HG03139 (cell line): ENCODE measurements at regions not wholly inside any gene's neighbourhood (a gene's known extent, or its start where the extent isn't known, plus 50 kb on each side); places are given as distances from the start of the nearest gene placed in this dataset.
"Not testable (repeated sequence)": the region's sequence is repeated elsewhere in the genome, so short reads cannot be mapped to it uniquely, and the experiment has no call there.

Source experiments
- ATAC-seq: cut with Tn5 transposase; IDR thresholded peaks from one replicate; pipeline ENCODE4 v1.9.1; 2021; ENCODE audit not compliant: unreplicated experiment

DNA sequence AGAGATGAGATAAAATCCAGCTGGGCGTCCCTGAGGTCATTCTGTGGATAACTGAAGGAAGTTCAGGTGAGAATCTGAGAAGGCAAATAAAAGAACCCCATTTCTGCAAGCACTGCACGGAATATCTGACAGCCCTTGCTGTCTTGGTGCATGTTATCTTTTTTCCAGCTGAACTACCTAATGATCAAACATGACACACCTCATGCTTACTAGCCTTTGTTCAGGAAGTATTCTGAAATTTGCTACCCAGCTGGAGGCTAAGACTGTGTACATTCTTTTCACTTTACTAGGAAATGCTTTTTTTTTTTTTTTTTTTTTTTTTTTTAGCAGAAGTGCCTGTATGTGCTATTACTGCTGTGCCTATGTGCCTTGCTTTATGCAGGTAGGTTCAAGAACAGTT lies 718.1 kb downstream of the SMARCA1 start:
- no peak for ATAC-seq

DNA sequence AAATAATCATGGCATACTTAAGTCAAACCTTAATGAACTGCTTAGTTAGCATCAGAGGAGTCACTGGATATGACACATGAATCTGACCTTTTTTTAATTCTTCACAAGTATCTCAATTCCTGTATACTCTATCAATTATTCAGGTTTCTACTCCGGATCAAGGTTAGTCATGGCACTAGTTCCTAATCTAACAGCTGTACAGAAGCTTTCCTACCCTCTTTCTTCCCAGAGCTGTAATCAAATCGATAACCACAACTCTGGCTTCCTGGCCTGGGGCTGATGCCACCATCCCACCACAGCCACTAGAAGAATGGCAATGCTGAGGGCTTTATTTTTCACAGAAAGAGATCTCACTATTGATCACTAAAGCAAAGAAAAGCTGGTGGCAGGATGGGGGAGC lies 718.5 kb downstream of the SMARCA1 start:
- no peak for ATAC-seq

DNA sequence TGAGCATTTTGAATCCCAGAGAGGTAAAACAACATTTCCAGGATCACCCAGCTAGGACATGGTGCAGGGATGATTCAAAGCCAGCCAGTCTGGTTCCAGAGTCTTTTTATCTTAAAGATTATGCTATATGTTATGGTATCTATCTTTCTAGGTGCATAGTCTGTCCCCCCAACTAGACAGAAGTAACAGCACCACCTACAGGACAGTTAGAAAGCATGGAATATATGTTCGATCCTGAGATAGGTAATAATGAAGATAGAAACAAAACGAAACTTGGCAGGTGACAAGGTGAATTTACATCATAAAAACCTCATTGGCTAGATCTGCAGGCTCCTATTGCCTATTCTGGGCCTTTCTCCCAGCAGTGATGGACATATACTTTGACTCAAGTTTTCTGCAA lies 723.2 kb downstream of the SMARCA1 start:
- ATAC-seq = no peak

DNA sequence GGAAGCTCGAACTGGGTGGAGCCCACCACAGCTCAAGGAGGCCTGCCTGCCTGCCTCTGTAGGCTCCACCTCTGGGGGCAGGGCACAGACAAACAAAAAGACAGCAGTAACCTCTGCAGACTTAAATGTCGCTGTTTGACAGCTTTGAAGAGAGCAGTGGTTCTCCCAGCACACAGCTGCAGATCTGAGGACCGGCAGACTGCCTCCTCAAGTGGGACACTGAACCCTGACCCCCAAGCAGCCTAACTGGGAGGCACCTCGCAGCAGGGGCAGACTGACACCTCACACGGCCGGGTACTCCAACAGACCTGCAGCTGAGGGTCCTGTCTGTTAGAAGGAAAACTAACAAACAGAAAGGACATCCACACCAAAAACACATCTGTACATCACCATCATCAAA lies 730.9 kb upstream of the ACTRT1 start:
- not testable (repeated sequence) for ATAC-seq

DNA sequence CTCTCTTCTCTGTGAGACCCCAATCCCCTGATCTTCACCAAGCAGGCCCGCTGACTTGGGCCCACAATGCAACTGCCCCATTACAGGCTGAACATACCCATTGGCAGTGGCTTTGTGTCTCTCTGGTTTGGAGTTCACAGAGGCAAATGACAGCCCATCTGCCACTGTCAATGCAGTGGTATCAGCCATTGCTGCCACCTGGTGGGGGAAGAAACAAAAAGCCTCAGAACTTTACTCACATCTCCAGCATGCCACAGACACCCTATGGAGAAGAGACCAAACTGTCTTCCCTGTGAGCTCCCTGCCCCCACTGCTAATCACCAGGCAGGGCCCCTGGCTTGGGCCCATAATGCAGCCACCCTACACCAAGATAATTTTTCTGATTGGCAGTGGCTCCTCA lies 729.3 kb upstream of the ACTRT1 start:
- ATAC-seq = no peak

DNA sequence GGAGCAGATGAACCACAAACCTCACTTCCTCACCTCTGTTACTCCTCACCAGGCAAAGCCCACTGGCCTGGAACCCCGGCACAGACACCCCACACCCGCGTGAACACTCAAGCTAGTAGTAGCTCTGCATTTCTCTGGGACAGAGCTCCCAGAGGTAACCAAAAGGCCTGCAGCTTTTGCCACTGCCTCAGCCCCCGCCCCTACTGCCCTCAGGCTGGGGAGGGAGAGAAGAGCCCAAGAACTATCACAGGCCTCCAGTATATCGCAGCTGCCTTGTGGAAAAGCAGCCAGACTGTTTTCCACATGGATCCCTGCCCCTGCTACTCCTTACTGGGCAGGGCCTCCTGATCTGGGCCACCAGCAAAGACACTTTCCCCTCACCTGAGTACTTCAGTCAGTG lies 728.7 kb upstream of the ACTRT1 start:
- no peak for ATAC-seq

DNA sequence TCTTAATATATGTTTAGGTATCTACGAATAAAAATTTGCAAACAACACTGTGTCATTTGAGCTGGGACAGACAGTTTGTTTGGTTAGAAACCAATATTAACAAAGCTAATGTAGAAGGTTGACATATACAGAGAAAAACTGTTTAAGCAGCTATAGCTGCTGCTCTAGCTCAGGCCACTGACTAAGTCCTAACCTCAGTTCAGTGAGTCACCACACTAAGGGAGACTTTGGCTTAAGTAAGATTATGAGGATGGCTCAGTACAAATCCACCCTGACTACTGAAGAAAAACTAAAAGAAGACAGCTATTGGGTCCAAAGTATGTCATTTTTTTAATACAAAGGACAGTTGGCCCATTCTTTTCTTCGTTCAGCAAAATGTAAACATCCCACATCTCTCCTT lies 717.3 kb upstream of the ACTRT1 start:
- no peak for ATAC-seq

DNA sequence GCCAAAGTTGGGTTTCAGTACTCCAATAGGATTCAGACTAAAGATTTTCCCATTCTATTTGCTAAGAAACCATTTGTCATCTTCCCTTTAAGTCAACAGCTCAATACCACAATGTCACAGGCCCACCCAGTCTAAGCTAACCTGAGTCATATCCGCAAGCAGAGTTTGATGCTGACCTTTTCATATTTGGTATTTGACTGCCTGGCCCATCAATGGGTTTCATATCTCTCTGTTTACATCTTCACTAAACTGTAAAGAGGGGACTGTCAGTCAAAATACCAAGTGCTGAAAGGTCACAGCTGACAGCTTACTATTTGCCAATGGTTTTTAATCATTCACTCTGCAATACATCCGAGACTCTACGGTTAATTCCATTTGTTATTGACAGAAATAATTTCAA lies 707.5 kb upstream of the ACTRT1 start:
- no peak for ATAC-seq

DNA sequence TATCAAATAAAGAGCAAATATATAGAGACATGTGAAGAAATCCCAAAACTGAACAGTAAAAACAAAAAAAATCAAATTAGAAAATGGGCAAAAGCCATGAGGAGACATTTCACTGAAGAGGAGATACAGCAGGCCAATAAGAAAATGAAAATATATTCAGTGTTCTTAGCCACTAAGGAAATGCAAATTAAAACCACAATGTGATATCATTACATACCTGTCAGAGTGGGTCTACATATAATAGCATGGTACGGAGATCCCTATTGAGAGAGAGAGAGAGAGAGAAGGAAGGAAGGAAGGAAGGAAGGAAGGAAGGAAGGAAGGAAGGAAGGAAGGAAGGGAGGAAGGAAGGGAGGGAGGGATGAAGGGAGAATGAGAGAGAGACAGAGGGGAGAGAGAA lies 707.0 kb upstream of the ACTRT1 start:
- ATAC-seq = no peak

DNA sequence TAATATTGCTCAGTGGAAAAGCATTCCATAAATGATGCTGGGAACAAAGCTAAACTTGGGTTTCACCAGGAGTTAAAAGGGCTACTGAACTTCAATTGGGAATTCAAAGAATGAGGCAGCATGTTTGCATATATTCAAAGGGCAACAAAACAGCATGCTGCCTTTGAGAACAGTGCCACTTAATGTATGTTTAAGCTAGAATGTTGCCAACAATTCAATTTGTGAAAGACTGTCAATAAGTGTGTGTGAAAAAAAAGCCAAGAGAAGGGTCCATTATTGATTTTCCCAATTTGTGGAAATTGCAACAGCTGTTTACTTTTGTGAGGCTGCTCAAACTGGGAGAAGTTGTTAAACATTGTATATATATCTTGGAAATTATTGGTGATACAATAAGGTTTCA lies 701.9 kb upstream of the ACTRT1 start:
- ATAC-seq = no peak

DNA sequence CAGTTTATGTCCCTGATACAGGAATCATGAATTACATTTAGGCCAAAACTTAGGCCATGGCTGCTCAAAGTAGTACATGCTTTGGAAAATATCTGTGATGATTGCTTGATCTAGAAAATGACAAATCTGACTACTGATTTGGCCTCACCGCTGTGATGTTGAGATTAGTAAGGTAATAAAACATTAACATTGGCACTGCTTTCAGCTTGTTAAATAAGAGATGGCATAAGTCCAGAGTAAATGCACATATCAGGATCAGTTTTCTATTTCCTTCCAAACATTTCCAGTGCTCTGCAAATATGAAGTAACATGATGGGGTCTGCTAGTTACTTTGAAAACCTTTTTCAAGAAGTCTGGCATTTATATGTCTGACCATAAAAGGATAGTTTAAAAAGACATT lies 687.3 kb upstream of the ACTRT1 start:
- no peak for ATAC-seq

DNA sequence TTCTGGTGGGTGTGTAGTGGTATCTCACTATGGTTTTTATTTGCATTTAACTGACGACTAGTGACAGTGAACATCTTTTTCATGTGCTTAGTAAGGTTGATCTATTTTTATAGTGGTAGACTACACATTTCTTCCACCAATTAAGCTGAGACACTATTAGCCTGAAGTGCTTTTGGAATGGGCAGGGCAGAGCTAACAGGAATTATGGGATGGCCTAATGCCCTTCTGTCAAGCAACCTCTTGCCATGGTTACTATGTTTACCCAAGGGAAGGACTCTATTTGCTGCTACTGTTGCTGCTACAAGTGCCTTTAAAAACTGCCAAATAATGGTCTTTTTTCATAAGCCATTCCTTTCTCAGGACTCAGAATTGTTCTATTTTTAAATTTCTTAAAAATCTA lies 676.7 kb upstream of the ACTRT1 start:
- ATAC-seq = no peak

DNA sequence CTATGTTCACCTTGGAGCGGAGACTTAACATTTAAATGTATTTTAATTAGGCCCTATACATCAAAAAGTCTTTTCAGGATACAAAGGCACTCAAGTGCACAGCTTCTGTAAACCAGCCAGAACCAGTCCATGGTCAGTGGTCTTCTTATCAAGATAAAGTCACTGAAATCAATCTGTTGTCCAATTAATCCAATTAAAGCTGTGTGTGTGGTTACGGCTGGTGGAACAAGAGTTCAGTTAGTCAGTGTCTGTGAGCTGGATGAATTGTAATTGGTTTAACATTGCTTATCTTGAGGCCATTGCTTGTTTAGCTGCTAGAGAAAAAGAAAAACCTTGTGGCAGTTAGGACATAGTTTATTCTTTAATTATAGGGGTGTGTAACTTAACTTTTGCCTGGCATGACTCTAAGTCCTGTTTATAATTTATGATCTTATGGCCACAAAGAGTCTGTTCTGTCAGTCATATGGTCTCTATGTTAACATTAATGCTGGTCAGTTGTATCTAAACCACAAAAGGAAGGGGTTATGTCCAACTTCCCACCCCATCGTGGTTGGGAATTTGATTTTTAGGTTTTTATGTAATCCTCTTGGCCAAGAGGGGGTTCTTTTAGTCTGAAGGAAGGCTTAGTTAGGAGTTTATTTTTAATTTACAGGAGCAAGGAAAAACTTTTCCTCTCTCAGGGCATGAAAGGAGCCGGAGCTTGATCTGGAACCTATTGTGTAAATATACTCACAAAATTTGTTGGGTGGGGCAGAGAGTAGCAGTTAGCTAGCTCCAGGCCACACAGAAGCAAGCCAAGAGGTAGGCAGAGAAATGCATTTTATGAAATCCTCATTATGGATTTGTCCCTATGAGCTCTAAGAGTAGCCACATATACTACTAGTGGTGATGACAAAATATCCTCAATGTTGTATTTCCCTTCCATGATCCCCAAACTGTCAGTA lies 665.7 kb upstream of the ACTRT1 start:
- no peak for ATAC-seq

DNA sequence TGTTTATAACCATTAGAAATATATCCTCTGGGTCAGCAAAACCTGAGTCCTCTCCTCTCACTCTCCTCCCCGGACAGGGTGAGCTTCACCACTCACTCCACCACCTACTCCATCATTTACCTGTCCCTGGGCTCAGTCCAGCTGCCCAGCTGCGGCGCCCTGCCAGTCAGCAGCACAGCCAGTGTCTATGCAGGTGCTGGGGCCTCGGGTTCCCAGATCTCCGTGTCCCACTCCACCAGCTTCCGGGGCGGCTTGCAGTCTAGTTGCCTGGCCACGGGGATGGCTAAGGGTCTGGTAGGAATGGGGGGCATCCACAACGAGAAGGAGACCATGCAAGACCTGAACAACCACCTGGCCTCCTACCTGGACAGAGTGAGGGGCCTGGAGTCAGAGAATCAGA lies 662.2 kb upstream of the ACTRT1 start:
- ATAC-seq = no peak

DNA sequence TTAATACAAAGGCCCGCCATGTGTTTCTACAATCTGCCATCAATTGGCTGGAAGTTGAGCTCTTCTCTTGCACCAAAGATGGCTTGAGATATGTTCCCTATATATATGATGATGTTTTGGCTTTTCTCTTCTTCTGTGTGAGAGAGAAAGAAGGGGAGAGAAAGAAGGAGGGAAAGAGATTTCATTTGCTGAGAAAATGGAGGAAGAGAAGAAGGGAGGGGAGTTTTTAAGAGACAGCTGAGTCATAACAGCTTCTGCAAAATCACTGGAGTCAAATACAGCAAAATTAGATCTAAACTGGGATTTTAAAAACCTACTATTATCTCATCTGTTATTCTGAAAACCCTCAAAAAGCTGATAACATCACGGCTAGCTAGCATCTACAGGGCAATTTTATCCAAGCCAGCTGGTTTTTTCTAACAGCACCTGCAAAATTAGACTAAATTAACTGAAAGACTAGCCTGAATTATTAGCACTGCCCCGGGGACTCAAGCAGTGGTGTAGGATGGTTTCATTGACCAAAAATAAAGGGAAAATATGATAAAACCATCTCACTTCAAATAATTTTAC lies 647.6 kb upstream of the ACTRT1 start:
- ATAC-seq = no peak

DNA sequence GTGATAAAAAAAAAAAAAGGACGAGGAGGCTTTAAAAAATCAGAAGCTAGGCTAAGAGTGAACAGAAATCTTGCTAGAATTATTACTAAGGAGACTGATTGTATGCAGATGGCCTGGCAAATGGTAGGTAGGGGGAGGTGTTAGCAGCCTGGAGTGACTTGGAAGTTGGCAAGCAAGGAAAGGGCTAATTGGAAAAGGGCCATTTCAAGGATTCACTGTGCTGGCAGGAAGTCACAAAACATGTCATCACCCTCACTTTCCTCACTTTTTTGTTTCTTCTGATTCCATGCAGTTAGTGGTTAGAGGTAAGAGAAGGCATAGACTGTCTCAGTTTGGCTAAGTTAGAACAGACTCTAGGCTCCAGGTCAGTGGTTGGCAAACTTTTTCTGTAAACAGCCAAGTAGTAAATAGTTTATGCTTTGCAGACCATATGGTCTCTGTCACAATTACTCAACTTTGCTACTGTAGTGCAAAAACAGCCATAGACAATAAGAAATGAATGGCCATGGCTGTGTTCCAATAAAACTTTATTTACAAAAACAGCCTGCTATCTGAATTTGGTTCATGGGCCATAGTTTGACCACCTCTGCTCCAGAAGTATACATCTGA lies 646.5 kb upstream of the ACTRT1 start:
- no peak for ATAC-seq

DNA sequence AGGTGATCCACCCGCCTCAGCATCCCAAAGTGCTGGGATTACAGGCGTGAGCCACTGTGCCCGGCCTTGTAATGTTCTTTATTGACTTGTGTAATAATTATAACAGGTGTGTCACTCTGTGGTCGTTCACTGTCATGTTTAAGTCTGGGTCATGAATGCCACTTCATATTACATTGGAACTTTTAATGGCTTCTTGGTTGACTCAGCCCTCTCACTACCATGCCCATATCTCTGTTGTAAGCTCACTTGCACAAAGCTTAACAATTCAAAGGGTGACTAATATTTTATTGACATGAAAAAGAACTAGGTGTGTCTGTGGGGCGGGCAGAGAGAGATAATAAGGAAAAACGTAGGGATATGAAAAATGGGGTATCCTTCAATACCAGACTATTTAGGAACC lies 639.7 kb upstream of the ACTRT1 start:
- ATAC-seq = no peak

DNA sequence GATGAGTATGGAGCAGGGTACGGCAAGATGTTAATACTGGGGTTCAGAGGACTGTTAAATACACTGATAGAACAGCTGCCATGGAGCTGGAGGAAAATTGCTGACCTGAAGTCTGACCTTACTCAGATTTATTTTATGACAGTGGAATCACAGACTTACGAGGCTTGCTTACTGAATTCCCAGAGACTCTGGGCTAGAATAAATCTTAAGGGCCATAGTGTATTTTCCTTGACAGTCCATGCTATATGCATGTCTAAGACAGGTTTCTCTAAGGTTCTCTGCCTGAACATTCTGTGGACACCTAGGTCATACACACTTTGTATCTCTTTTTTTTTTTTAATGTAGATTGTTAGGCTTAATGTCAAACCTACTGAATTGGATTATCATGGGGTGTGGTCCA lies 633.2 kb upstream of the ACTRT1 start:
- no peak for ATAC-seq

DNA sequence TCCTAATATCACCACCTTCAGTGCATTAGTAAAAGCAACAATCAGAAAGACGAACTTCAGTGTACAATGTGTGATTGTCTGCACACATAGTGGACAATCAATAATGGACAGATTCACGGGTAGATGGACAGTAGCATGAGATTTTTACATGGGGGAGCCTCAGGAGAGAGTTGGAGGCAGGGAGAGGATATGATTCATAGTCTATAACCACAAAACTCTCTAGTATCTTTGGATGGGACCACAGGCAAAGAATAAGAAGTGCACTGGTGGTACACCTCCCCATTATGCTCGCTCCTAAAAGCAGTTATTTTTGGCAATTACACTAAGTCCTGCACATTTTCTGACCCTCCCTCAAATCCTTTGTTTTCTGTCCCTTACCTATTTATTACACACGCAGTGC lies 624.4 kb upstream of the ACTRT1 start:
- ATAC-seq = no peak

DNA sequence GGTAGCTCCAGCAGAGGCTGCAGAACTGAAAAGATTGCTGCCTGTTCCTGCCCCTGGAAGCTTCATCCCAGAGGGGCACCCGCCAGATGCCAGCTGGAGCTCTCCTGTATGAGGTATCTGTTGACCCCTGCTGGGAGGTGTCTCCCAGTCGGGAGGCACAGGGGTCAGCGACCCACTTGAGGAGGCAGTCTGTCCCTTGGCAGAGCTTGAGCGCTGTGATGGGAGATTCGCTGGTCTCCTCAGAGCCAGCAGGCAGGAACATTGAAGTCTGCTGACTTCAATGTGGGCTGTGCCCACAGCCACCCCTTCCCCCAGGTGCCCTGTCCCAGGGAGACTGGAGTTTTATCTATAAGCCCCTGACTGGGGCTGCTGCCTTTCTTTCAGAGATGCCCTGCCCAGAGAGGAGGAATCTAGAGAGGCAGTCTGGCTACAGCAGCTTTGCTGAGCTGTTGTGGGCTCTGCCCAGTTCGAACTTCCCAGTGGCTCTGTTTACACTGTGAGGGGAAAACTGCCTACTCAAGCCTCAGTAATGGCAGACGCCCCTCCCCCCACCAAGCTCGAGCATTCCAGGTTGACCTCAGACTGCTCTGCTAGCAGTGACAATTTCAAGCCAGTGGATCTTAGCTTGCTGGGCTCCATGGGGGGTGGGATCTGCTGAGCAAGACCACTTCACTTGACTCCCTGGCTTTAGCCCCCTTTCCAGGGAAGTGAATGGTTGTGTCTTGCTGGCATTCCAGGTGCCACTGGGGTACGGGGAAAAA lies 622.3 kb upstream of the ACTRT1 start:
- ATAC-seq = not testable (repeated sequence)

DNA sequence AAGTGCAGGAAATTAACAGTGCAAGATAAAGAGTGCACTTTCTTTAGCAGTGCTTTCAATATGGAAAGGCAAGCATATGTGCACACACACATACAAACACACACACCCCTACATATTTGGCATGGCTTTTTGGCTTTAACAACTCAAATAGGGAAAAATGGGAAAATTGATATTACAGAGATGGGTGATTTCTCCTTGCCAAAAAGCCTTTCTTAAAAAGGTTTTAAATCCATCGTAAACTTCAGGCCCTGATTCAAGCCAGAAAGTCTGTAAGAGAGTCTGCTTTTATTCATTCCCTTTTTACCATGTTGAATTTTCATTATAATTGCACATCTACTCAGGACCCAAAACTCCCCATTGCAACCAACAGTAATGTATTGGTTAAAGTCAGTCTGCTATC lies 612.0 kb upstream of the ACTRT1 start:
- no peak for ATAC-seq
